ENCODE measurements at regions not wholly inside any gene's neighbourhood (a gene's known extent, or its start where the extent isn't known, plus 50 kb on each side); places are given as distances from the start of the nearest gene placed in this dataset.

- ChIA-PET CTCF (no interaction called here), POLR2A (no interaction called here)
- WGBS (ENCODE audit: insufficient coverage) = 100% methylated on average over 1 of the region's 3 CpGs
- Mint-ChIP-seq H3K27me3 (peaks cover 6% of the 10 kb centered on the region), H3K27ac (no peak overlapping the region), H3K4me1 (no peaks in the 10 kb centered on the region), H3K4me3 (no peak overlapping the region), H3K9me3 (ENCODE audit: insufficient read depth) (no peaks in the 10 kb centered on the region)
- no peak for TF ChIP-seq CTCF (IDR thresholded peaks at IDR 0.05)
- no peak for TF ChIP-seq EZH2 (IDR thresholded peaks at IDR 0.05; ENCODE audit: borderline replicate concordance, insufficient read depth, low read depth, low read length, poor library complexity, severe bottlenecking)
- intact Hi-C loops (cut with micrococcal nuclease) = no loop called here
- no peaks in the 10 kb centered on the region for H3K4me1 ChIP-seq (ENCODE audit: control insufficient read depth in 2 of 2, insufficient read depth in 2 of 2, low read length in 2 of 2)
- ATAC-seq (ENCODE audit: low read depth) (no peak), DNase-seq (no peak)
- H3K36me3 ChIP-seq (replicated peaks in 1 of 2; ENCODE audit: control extremely low read depth in 1 of 2, control insufficient read depth in 1 of 2, extremely low read depth in 1 of 2, insufficient read depth in 2 of 2, low read length in 1 of 2) = no peaks in the 10 kb centered on the region
- H3K4me2 ChIP-seq (replicated peaks; ENCODE audit: low read depth, low read length, poor library complexity, severe bottlenecking) = no peak overlapping the region
- H2AFZ ChIP-seq (ENCODE audit: insufficient read depth, low read depth, low read length, poor library complexity, severe bottlenecking) = no peak overlapping the region
- H3K9me3 ChIP-seq (ENCODE audit: control extremely low read depth in 1 of 3, control insufficient read depth in 2 of 3, insufficient read depth in 1 of 3, low read length in 2 of 3) = no peaks in the 10 kb centered on the region
- no peak overlapping the region for H3K4me3 ChIP-seq (ENCODE audit: control extremely low read depth in 1 of 5, extremely low read depth in 1 of 5, insufficient read depth in 1 of 5, low read depth in 2 of 5, low read length in 4 of 5)
- peaks cover 0 to 3% (median 0%) of the 10 kb centered on the region in 4 experiments for H3K27me3 ChIP-seq (replicated peaks in 1 of 4; ENCODE audit: control extremely low read depth in 1 of 4, control insufficient read depth in 3 of 4, insufficient read depth in 4 of 4, low read length in 3 of 4)
- H3K27ac ChIP-seq (ENCODE audit: low read length in 2 of 2) = no peak overlapping the region
- H3K79me2 ChIP-seq (ENCODE audit: control insufficient read depth, insufficient read depth, low read length) = no peaks in the 10 kb centered on the region
- H3K9ac ChIP-seq (ENCODE audit: low read length) = no peak overlapping the region
- no peaks in the 10 kb centered on the region for H4K20me1 ChIP-seq (ENCODE audit: control insufficient read depth, insufficient read depth, low read length, poor library complexity, severe bottlenecking)
These were observed 151.8 kb downstream of the GMNC start for GRCh38 chr3:190710723-190711122.

GRCh38 chr3:190709351-190709773 is 153.1 kb downstream of the GMNC start:
- TF ChIP-seq EZH2 (IDR thresholded peaks at IDR 0.05; ENCODE audit: borderline replicate concordance, insufficient read depth, low read depth, low read length, poor library complexity, severe bottlenecking) (no peak), CTCF (IDR thresholded peaks at IDR 0.05) (no peak)
- no peak overlapping the region for H3K4me3 Mint-ChIP-seq
- ChIA-PET POLR2A (no interaction called here), CTCF (no interaction called here)
- Histone ChIP-seq H3K9me3 (ENCODE audit: control extremely low read depth in 1 of 3, control insufficient read depth in 2 of 3, insufficient read depth in 1 of 3, low read length in 2 of 3) (no peaks in the 10 kb centered on the region), H2AFZ (ENCODE audit: insufficient read depth, low read depth, low read length, poor library complexity, severe bottlenecking) (no peak overlapping the region), H3K9ac (ENCODE audit: low read length) (no peak overlapping the region), H3K4me2 (replicated peaks; ENCODE audit: low read depth, low read length, poor library complexity, severe bottlenecking) (no peak overlapping the region), H3K4me3 (ENCODE audit: control extremely low read depth in 1 of 5, extremely low read depth in 1 of 5, insufficient read depth in 1 of 5, low read depth in 2 of 5, low read length in 4 of 5) (no peak overlapping the region), H3K4me1 (ENCODE audit: control insufficient read depth in 2 of 2, insufficient read depth in 2 of 2, low read length in 2 of 2) (no peaks in the 10 kb centered on the region), H3K79me2 (ENCODE audit: control insufficient read depth, insufficient read depth, low read length) (no peaks in the 10 kb centered on the region), H3K27ac (ENCODE audit: low read length in 2 of 2) (no peak overlapping the region), H3K27me3 (replicated peaks in 1 of 4; ENCODE audit: control extremely low read depth in 1 of 4, control insufficient read depth in 3 of 4, insufficient read depth in 4 of 4, low read length in 3 of 4) (peaks cover 0 to 3% (median 0%) of the 10 kb centered on the region in 4 experiments), H4K20me1 (ENCODE audit: control insufficient read depth, insufficient read depth, low read length, poor library complexity, severe bottlenecking) (no peaks in the 10 kb centered on the region), H3K36me3 (replicated peaks in 1 of 2; ENCODE audit: control extremely low read depth in 1 of 2, control insufficient read depth in 1 of 2, extremely low read depth in 1 of 2, insufficient read depth in 2 of 2, low read length in 1 of 2) (no peaks in the 10 kb centered on the region)
- no peak for ATAC-seq (ENCODE audit: low read depth)
- no peak for DNase-seq
- peaks cover 6% of the 10 kb centered on the region for H3K27me3 Mint-ChIP-seq
- H3K27ac Mint-ChIP-seq = no peak overlapping the region
- intact Hi-C loops (cut with micrococcal nuclease) = no loop called here
- no peaks in the 10 kb centered on the region for H3K4me1 Mint-ChIP-seq
- 33% methylated on average over 1 of the region's 2 CpGs for WGBS (ENCODE audit: insufficient coverage)
- H3K9me3 Mint-ChIP-seq (ENCODE audit: insufficient read depth) = no peaks in the 10 kb centered on the region
